Natural killer cell (primary cell): ENCODE measurements at regions not wholly inside any gene's neighbourhood (a gene's known extent, or its start where the extent isn't known, plus 50 kb on each side); places are given as distances from the start of the nearest gene placed in this dataset.

Experiments used
- ATAC-seq, 3 donors: fragments of 150-1000 bp in 2 of 3; fragments of 200-7000 bp in 1 of 3; cut with Tn5 transposase; 1 replicate in 1 of 3; 2 replicates in 2 of 3; pipeline ENCODE4 v1.10.0; 2021; ENCODE audit warnings: mild to moderate bottlenecking in 2 of 3, moderate library complexity in 2 of 3
- DNase-seq, 2 donors: peaks; one replicate each; pipeline versions ENCODE4 v3.0.0 to v3.0.0-alpha.2; 2013 to 2021; ENCODE audit warnings: mixed read lengths in 1 of 2
- H3K27ac ChIP-seq: one replicate; pipeline ENCODE4 v1.5.1; 2013; ENCODE audit warnings: mild to moderate bottlenecking, low read length
- H3K27me3 ChIP-seq: one replicate; pipeline ENCODE4 v1.6.1; 2013; ENCODE audit warnings: low read length; ENCODE audit not compliant: control insufficient read depth, insufficient read depth
- H3K36me3 ChIP-seq: one replicate; pipeline ENCODE4 v1.6.1; 2013; ENCODE audit warnings: low read length; ENCODE audit not compliant: control insufficient read depth, insufficient read depth
- H3K4me1 ChIP-seq: one replicate; pipeline ENCODE4 v1.6.1; 2013; ENCODE audit warnings: low read length; ENCODE audit not compliant: control insufficient read depth, insufficient read depth
- H3K4me3 ChIP-seq: one replicate; pipeline ENCODE4 v1.5.1; 2013; ENCODE audit warnings: low read length
- H3K9me3 ChIP-seq: one replicate; pipeline ENCODE4 v1.6.1; 2013; ENCODE audit warnings: low read length; ENCODE audit not compliant: control insufficient read depth, insufficient read depth
- H3K27ac Mint-ChIP-seq, 2 donors: one replicate each; pipeline ENCODE4 v1.8.0; 2022; ENCODE audit warnings: mild to moderate bottlenecking in 2 of 2, mixed read lengths in 2 of 2, moderate library complexity in 1 of 2
- H3K27me3 Mint-ChIP-seq, 2 donors: one replicate each; pipeline ENCODE4 v1.8.0; 2022; ENCODE audit warnings: low read depth in 2 of 2, mixed read lengths in 2 of 2
- H3K36me3 Mint-ChIP-seq: one replicate; pipeline ENCODE4 v1.8.0; 2022; ENCODE audit warnings: mixed read lengths
- H3K4me1 Mint-ChIP-seq, 2 donors: one replicate each; pipeline ENCODE4 v1.8.0; 2022; ENCODE audit warnings: mixed read lengths in 2 of 2
- H3K4me3 Mint-ChIP-seq: one replicate; pipeline ENCODE4 v1.8.0; 2022; ENCODE audit warnings: mild to moderate bottlenecking, moderate library complexity, mixed read lengths
- H3K9me3 Mint-ChIP-seq, 2 donors: one replicate each; pipeline ENCODE4 v1.8.0; 2022; ENCODE audit warnings: mixed read lengths in 2 of 2
- CTCF ChIP-seq: fragments of 200-600 bp; IDR thresholded peaks from one replicate; pipeline ENCODE4 v1.8.0; 2022; ENCODE audit warnings: antibody characterized with exemption
- WGBS: methylation state at CpG from one replicate; pipeline ENCODE4 v1.1.7; 2013; ENCODE audit warnings: missing lambda C conversion rate; ENCODE audit not compliant: insufficient coverage; 5-methylcytosine and 5-hydroxymethylcytosine counted together
- intact Hi-C: fragments of 100-400 bp; cut with micrococcal nuclease; formaldehyde crosslinking; loops from one replicate; pipeline ENCODE4 v1.14.2; 2022

GRCh38 chr6:28803337-28803709 lies 120.5 kb downstream of the TRIM27 start:
- Mint-ChIP-seq H3K4me1 (no peaks in the 10 kb centered on the region), H3K27me3 (peaks cover 60 to 74% of the 10 kb centered on the region in 2 donors), H3K27ac (no peak overlapping the region), H3K9me3 (peaks cover 0 to 2% of the 10 kb centered on the region in 2 donors), H3K4me3 (no peak overlapping the region), H3K36me3 (peaks cover 17% of the 10 kb centered on the region)
- Histone ChIP-seq H3K4me3 (no peak overlapping the region), H3K27ac (no peak overlapping the region), H3K36me3 (no peaks in the 10 kb centered on the region), H3K27me3 (peaks cover 35% of the 10 kb centered on the region), H3K4me1 (no peaks in the 10 kb centered on the region), H3K9me3 (peaks cover 2% of the 10 kb centered on the region)
- DNase-seq (no peak), ATAC-seq (no peak)
- no peak for TF ChIP-seq CTCF
- intact Hi-C loops = no loop called here
- 11% methylated on average over 7 of the region's 8 CpGs for WGBS

GRCh38 chr6:28807682-28808280 lies 116.0 kb downstream of the TRIM27 start:
- ATAC-seq (no peak), DNase-seq (no peak)
- no peaks in the 10 kb centered on the region for H3K36me3 ChIP-seq
- H3K9me3 ChIP-seq = peaks cover 13% of the 10 kb centered on the region
- Mint-ChIP-seq H3K9me3 (peaks cover 0 to 2% of the 10 kb centered on the region in 2 donors), H3K36me3 (peaks cover 20% of the 10 kb centered on the region), H3K27me3 (peaks cover 60 to 83% of the 10 kb centered on the region in 2 donors), H3K4me3 (no peak overlapping the region), H3K4me1 (no peaks in the 10 kb centered on the region), H3K27ac (no peak overlapping the region)
- H3K4me3 ChIP-seq = no peak overlapping the region
- no peak for TF ChIP-seq CTCF
- no peak overlapping the region for H3K27ac ChIP-seq
- intact Hi-C loops = no loop called here
- peaks cover 63% of the 10 kb centered on the region for H3K27me3 ChIP-seq
- H3K4me1 ChIP-seq = no peaks in the 10 kb centered on the region
- WGBS = 6% methylated on average over 10 of the region's 12 CpGs

GRCh38 chr6:28808383-28808782 lies 115.4 kb downstream of the TRIM27 start:
- H3K36me3 Mint-ChIP-seq = peaks cover 18% of the 10 kb centered on the region
- H3K36me3 ChIP-seq = no peaks in the 10 kb centered on the region
- intact Hi-C loops = no loop called here
- no peak overlapping the region for H3K4me3 Mint-ChIP-seq
- H3K9me3 ChIP-seq = peaks cover 13% of the 10 kb centered on the region
- peaks cover 60 to 79% of the 10 kb centered on the region in 2 donors for H3K27me3 Mint-ChIP-seq
- H3K27me3 ChIP-seq = peaks cover 65% of the 10 kb centered on the region
- H3K4me1 ChIP-seq = no peaks in the 10 kb centered on the region
- TF ChIP-seq CTCF = no peak
- no peaks in the 10 kb centered on the region for H3K4me1 Mint-ChIP-seq
- no peak overlapping the region for H3K4me3 ChIP-seq
- no peak overlapping the region for H3K27ac Mint-ChIP-seq
- H3K27ac ChIP-seq = no peak overlapping the region
- 15% methylated on average over 13 of the region's 13 CpGs for WGBS
- ATAC-seq (no peak), DNase-seq (no peak)
- peaks cover 0 to 2% of the 10 kb centered on the region in 2 donors for H3K9me3 Mint-ChIP-seq
